Mononuclear cell (primary cell): ENCODE measurements at regions not wholly inside any gene's neighbourhood (a gene's known extent, or its start where the extent isn't known, plus 50 kb on each side); places are given as distances from the start of the nearest gene placed in this dataset.

Experiments
- H3K27me3 ChIP-seq: 2 replicates; pipeline ENCODE4 v1.6.0; 2011; ENCODE audit warnings: low read length, control low read depth; ENCODE audit not compliant: insufficient read depth
- H3K4me1 ChIP-seq: 2 replicates; pipeline ENCODE4 v1.5.1; 2011; ENCODE audit warnings: mild to moderate bottlenecking, low read length, control low read depth; ENCODE audit not compliant: insufficient read depth
- H3K4me3 ChIP-seq: 2 replicates; pipeline ENCODE4 v1.5.1; 2011; ENCODE audit warnings: mild to moderate bottlenecking, low read length, moderate library complexity
- H3K9me3 ChIP-seq: 2 replicates; pipeline ENCODE4 v1.5.1; 2011; ENCODE audit warnings: low read depth, mild to moderate bottlenecking, control low read depth, low read length

- H3K4me3 ChIP-seq, result no peak overlapping the region
- H3K4me1 ChIP-seq, result no peaks in the 10 kb centered on the region
- H3K27me3 ChIP-seq, result peaks cover 2% of the 10 kb centered on the region
- no peaks in the 10 kb centered on the region for H3K9me3 ChIP-seq
Observed at GRCh38 chr15:97653896-97654295, 306.6 kb upstream of the ARRDC4 start.

- Histone ChIP-seq H3K4me3 (no peak overlapping the region), H3K9me3 (no peaks in the 10 kb centered on the region), H3K27me3 (peaks cover 2% of the 10 kb centered on the region), H3K4me1 (no peaks in the 10 kb centered on the region)
Observed at GRCh38 chr15:97654481-97655076, 305.9 kb upstream of the ARRDC4 start.

GRCh38 chr15:97661796-97662195, 298.7 kb upstream of the ARRDC4 start:
- no peaks in the 10 kb centered on the region for H3K9me3 ChIP-seq
- no peaks in the 10 kb centered on the region for H3K4me1 ChIP-seq
- H3K4me3 ChIP-seq, result no peak overlapping the region
- H3K27me3 ChIP-seq, result no peaks in the 10 kb centered on the region

- no peak overlapping the region for H3K4me3 ChIP-seq
- no peaks in the 10 kb centered on the region for H3K27me3 ChIP-seq
- H3K4me1 ChIP-seq, result no peaks in the 10 kb centered on the region
- no peaks in the 10 kb centered on the region for H3K9me3 ChIP-seq
Observed at GRCh38 chr15:97672586-97672985, 287.9 kb upstream of the ARRDC4 start.

- Histone ChIP-seq H3K9me3 (no peaks in the 10 kb centered on the region), H3K4me1 (no peaks in the 10 kb centered on the region), H3K27me3 (no peaks in the 10 kb centered on the region), H3K4me3 (no peak overlapping the region)
Observed at GRCh38 chr15:97678656-97679055, 281.8 kb upstream of the ARRDC4 start.

GRCh38 chr15:97679106-97679688, 281.3 kb upstream of the ARRDC4 start:
- Histone ChIP-seq H3K4me3 (no peak overlapping the region), H3K27me3 (no peaks in the 10 kb centered on the region), H3K4me1 (no peaks in the 10 kb centered on the region), H3K9me3 (no peaks in the 10 kb centered on the region)

GRCh38 chr15:97680606-97681220, 279.8 kb upstream of the ARRDC4 start:
- Histone ChIP-seq H3K9me3 (no peaks in the 10 kb centered on the region), H3K4me3 (no peak overlapping the region), H3K4me1 (no peaks in the 10 kb centered on the region), H3K27me3 (no peaks in the 10 kb centered on the region)

- no peak overlapping the region for H3K4me3 ChIP-seq
- no peaks in the 10 kb centered on the region for H3K4me1 ChIP-seq
- no peaks in the 10 kb centered on the region for H3K9me3 ChIP-seq
- no peaks in the 10 kb centered on the region for H3K27me3 ChIP-seq
Observed at GRCh38 chr15:97683831-97684230, 276.7 kb upstream of the ARRDC4 start.

- no peaks in the 10 kb centered on the region for H3K4me1 ChIP-seq
- no peaks in the 10 kb centered on the region for H3K27me3 ChIP-seq
- no peak overlapping the region for H3K4me3 ChIP-seq
- no peaks in the 10 kb centered on the region for H3K9me3 ChIP-seq
Observed at GRCh38 chr15:97684249-97684648, 276.3 kb upstream of the ARRDC4 start.

GRCh38 chr15:97686324-97686723, 274.2 kb upstream of the ARRDC4 start:
- Histone ChIP-seq H3K27me3 (no peaks in the 10 kb centered on the region), H3K4me3 (no peak overlapping the region), H3K9me3 (no peaks in the 10 kb centered on the region), H3K4me1 (no peaks in the 10 kb centered on the region)

GRCh38 chr15:97687654-97688053, 272.8 kb upstream of the ARRDC4 start:
- Histone ChIP-seq H3K4me1 (no peaks in the 10 kb centered on the region), H3K4me3 (no peak overlapping the region), H3K27me3 (no peaks in the 10 kb centered on the region), H3K9me3 (no peaks in the 10 kb centered on the region)

GRCh38 chr15:97688177-97688576, 272.3 kb upstream of the ARRDC4 start:
- no peak overlapping the region for H3K4me3 ChIP-seq
- H3K9me3 ChIP-seq, result no peaks in the 10 kb centered on the region
- no peaks in the 10 kb centered on the region for H3K27me3 ChIP-seq
- H3K4me1 ChIP-seq, result no peaks in the 10 kb centered on the region

GRCh38 chr15:97688886-97689285, 271.6 kb upstream of the ARRDC4 start:
- H3K4me1 ChIP-seq, result no peaks in the 10 kb centered on the region
- H3K9me3 ChIP-seq, result no peaks in the 10 kb centered on the region
- no peak overlapping the region for H3K4me3 ChIP-seq
- H3K27me3 ChIP-seq, result no peaks in the 10 kb centered on the region

GRCh38 chr15:97691078-97691477, 269.4 kb upstream of the ARRDC4 start:
- no peaks in the 10 kb centered on the region for H3K4me1 ChIP-seq

GRCh38 chr15:97691799-97692198, 268.7 kb upstream of the ARRDC4 start:
- Histone ChIP-seq H3K27me3 (no peaks in the 10 kb centered on the region), H3K9me3 (no peaks in the 10 kb centered on the region), H3K4me1 (no peaks in the 10 kb centered on the region), H3K4me3 (no peak overlapping the region)

More at GRCh38 chr15:97691078-97691477, 269.4 kb upstream of the ARRDC4 start:
- H3K4me3 ChIP-seq, result no peak overlapping the region
- H3K9me3 ChIP-seq, result no peaks in the 10 kb centered on the region
- no peaks in the 10 kb centered on the region for H3K27me3 ChIP-seq
